ENCODE measurements at regions not wholly inside any gene's neighbourhood (a gene's known extent, or its start where the extent isn't known, plus 50 kb on each side); places are given as distances from the start of the nearest gene placed in this dataset.

GRCh38 chr2:222790932-222791331, 69.9 kb upstream of the ACSL3 start:
- Mint-ChIP-seq H3K27me3 (no peaks in the 10 kb centered on the region), H3K4me1 (peaks cover 22% of the 10 kb centered on the region), H3K4me3 (no peak overlapping the region), H3K27ac (no peak overlapping the region), H3K9me3 (no peaks in the 10 kb centered on the region), H3K36me3 (ENCODE audit: low read depth) (no peaks in the 10 kb centered on the region)
- no peak for ATAC-seq
- no peak for DNase-seq

GRCh38 chr2:222792001-222792611, 68.7 kb upstream of the ACSL3 start:
- DNase-seq (no peak), ATAC-seq (no peak)
- Mint-ChIP-seq H3K4me1 (peaks cover 22% of the 10 kb centered on the region), H3K4me3 (no peak overlapping the region), H3K36me3 (ENCODE audit: low read depth) (no peaks in the 10 kb centered on the region), H3K27me3 (no peaks in the 10 kb centered on the region), H3K9me3 (no peaks in the 10 kb centered on the region), H3K27ac (no peak overlapping the region)

- H3K27ac Mint-ChIP-seq: no peak overlapping the region
- DNase-seq: no peak
- no peak for ATAC-seq
- no peak overlapping the region for H3K4me3 Mint-ChIP-seq
- peaks cover 7% of the 10 kb centered on the region for H3K4me1 Mint-ChIP-seq
- no peaks in the 10 kb centered on the region for H3K36me3 Mint-ChIP-seq (ENCODE audit: low read depth)
- H3K27me3 Mint-ChIP-seq: peaks cover 2% of the 10 kb centered on the region
- H3K9me3 Mint-ChIP-seq: no peaks in the 10 kb centered on the region
These were observed 66.0 kb upstream of the ACSL3 start for GRCh38 chr2:222794585-222795449.

- Mint-ChIP-seq H3K9me3 (no peaks in the 10 kb centered on the region), H3K27ac (no peak overlapping the region), H3K4me3 (no peak overlapping the region), H3K27me3 (peaks cover 3% of the 10 kb centered on the region), H3K36me3 (ENCODE audit: low read depth) (no peaks in the 10 kb centered on the region), H3K4me1 (peaks cover 3% of the 10 kb centered on the region)
- no peak for DNase-seq
- no peak for ATAC-seq
These were observed 65.1 kb upstream of the ACSL3 start for GRCh38 chr2:222795450-222796357.

GRCh38 chr2:222796413-222797103, 64.3 kb upstream of the ACSL3 start:
- H3K27me3 Mint-ChIP-seq: peaks cover 3% of the 10 kb centered on the region
- DNase-seq (no peak), ATAC-seq (no peak)
- H3K9me3 Mint-ChIP-seq: no peaks in the 10 kb centered on the region
- peaks cover 3% of the 10 kb centered on the region for H3K4me1 Mint-ChIP-seq
- no peaks in the 10 kb centered on the region for H3K36me3 Mint-ChIP-seq (ENCODE audit: low read depth)
- no peak overlapping the region for H3K27ac Mint-ChIP-seq
- no peak overlapping the region for H3K4me3 Mint-ChIP-seq

- no peaks in the 10 kb centered on the region for H3K36me3 Mint-ChIP-seq (ENCODE audit: low read depth)
- peaks cover 3% of the 10 kb centered on the region for H3K4me1 Mint-ChIP-seq
- no peak for DNase-seq
- H3K9me3 Mint-ChIP-seq: no peaks in the 10 kb centered on the region
- H3K4me3 Mint-ChIP-seq: no peak overlapping the region
- peaks cover 3% of the 10 kb centered on the region for H3K27me3 Mint-ChIP-seq
- ATAC-seq: no peak
- H3K27ac Mint-ChIP-seq: no peak overlapping the region
These were observed 63.6 kb upstream of the ACSL3 start for GRCh38 chr2:222797261-222797660.

- H3K36me3 Mint-ChIP-seq (ENCODE audit: low read depth): no peaks in the 10 kb centered on the region
- ATAC-seq (peak; percentile 78), DNase-seq (no peak)
- H3K4me3 Mint-ChIP-seq: no peak overlapping the region
- H3K27ac Mint-ChIP-seq: no peak overlapping the region
- H3K27me3 Mint-ChIP-seq: peaks cover 3% of the 10 kb centered on the region
- no peaks in the 10 kb centered on the region for H3K9me3 Mint-ChIP-seq
- peaks cover 3% of the 10 kb centered on the region for H3K4me1 Mint-ChIP-seq
These were observed 63.0 kb upstream of the ACSL3 start for GRCh38 chr2:222797871-222798270.

- Mint-ChIP-seq H3K36me3 (ENCODE audit: low read depth) (no peaks in the 10 kb centered on the region), H3K27me3 (peaks cover 3% of the 10 kb centered on the region), H3K9me3 (no peaks in the 10 kb centered on the region), H3K27ac (no peak overlapping the region), H3K4me1 (peaks cover 3% of the 10 kb centered on the region), H3K4me3 (no peak overlapping the region)
- ATAC-seq: no peak
- no peak for DNase-seq
These were observed 62.3 kb upstream of the ACSL3 start for GRCh38 chr2:222798528-222798927.

GRCh38 chr2:222799262-222799918, 61.4 kb upstream of the ACSL3 start:
- H3K4me3 Mint-ChIP-seq: no peak overlapping the region
- H3K27ac Mint-ChIP-seq: no peak overlapping the region
- H3K27me3 Mint-ChIP-seq: peaks cover 3% of the 10 kb centered on the region
- no peak for DNase-seq
- H3K36me3 Mint-ChIP-seq (ENCODE audit: low read depth): no peaks in the 10 kb centered on the region
- H3K4me1 Mint-ChIP-seq: peaks cover 3% of the 10 kb centered on the region
- H3K9me3 Mint-ChIP-seq: no peaks in the 10 kb centered on the region
- ATAC-seq: no peak

- Mint-ChIP-seq H3K27me3 (peaks cover 3% of the 10 kb centered on the region), H3K4me1 (no peaks in the 10 kb centered on the region), H3K27ac (no peak overlapping the region), H3K4me3 (no peak overlapping the region), H3K36me3 (ENCODE audit: low read depth) (no peaks in the 10 kb centered on the region), H3K9me3 (no peaks in the 10 kb centered on the region)
- DNase-seq (no peak), ATAC-seq (no peak)
These were observed 58.2 kb upstream of the ACSL3 start for GRCh38 chr2:222802514-222803196.

GRCh38 chr2:222804351-222804750, 56.5 kb upstream of the ACSL3 start:
- Mint-ChIP-seq H3K9me3 (no peaks in the 10 kb centered on the region), H3K27ac (no peak overlapping the region), H3K36me3 (ENCODE audit: low read depth) (no peaks in the 10 kb centered on the region), H3K4me1 (no peaks in the 10 kb centered on the region), H3K4me3 (no peak overlapping the region), H3K27me3 (peaks cover 3% of the 10 kb centered on the region)
- ATAC-seq (no peak), DNase-seq (no peak)

GRCh38 chr2:222805591-222806304, 55.1 kb upstream of the ACSL3 start:
- no peaks in the 10 kb centered on the region for H3K4me1 Mint-ChIP-seq
- H3K4me3 Mint-ChIP-seq: no peak overlapping the region
- H3K9me3 Mint-ChIP-seq: no peaks in the 10 kb centered on the region
- no peaks in the 10 kb centered on the region for H3K36me3 Mint-ChIP-seq (ENCODE audit: low read depth)
- ATAC-seq (no peak), DNase-seq (no peak)
- no peaks in the 10 kb centered on the region for H3K27me3 Mint-ChIP-seq
- no peak overlapping the region for H3K27ac Mint-ChIP-seq
